NCI-H2196 (cell line): ENCODE measurements at regions not wholly inside any gene's neighbourhood (a gene's known extent, or its start where the extent isn't known, plus 50 kb on each side); places are given as distances from the start of the nearest gene placed in this dataset.

Experiments used
- DNase-seq: peaks from one replicate; lab custom pipeline; 2025; ENCODE audit not compliant: unreplicated experiment; lab: John Stamatoyannopoulos, UW

- no peak for DNase-seq
These were observed 501.3 kb upstream of the SULF2 start for GRCh38 chr20:48286601-48287000.

- DNase-seq: no peak
These were observed 500.4 kb upstream of the SULF2 start for GRCh38 chr20:48285656-48286055.

GRCh38 chr20:48284837-48285236 lies 499.6 kb upstream of the SULF2 start:
- no peak for DNase-seq

GRCh38 chr20:48284315-48284714 lies 499.0 kb upstream of the SULF2 start:
- no peak for DNase-seq

- peak; percentile 98 for DNase-seq
These were observed 498.3 kb upstream of the SULF2 start for GRCh38 chr20:48283470-48284110.

- DNase-seq: peak; percentile 69
These were observed 497.4 kb upstream of the SULF2 start for GRCh38 chr20:48282591-48283228.

GRCh38 chr20:48281501-48281900 lies 496.2 kb upstream of the SULF2 start:
- DNase-seq: no peak

- no peak for DNase-seq
These were observed 493.7 kb upstream of the SULF2 start for GRCh38 chr20:48278961-48279481.

- no peak for DNase-seq
These were observed 492.0 kb upstream of the SULF2 start for GRCh38 chr20:48277266-48277665.

GRCh38 chr20:48276021-48276342 lies 490.7 kb upstream of the SULF2 start:
- DNase-seq: no peak

GRCh38 chr20:48275286-48276020 lies 490.2 kb upstream of the SULF2 start:
- peak; percentile 38 for DNase-seq

- no peak for DNase-seq
These were observed 488.6 kb upstream of the SULF2 start for GRCh38 chr20:48273843-48274242.

GRCh38 chr20:48270885-48271284 lies 485.6 kb upstream of the SULF2 start:
- no peak for DNase-seq

- DNase-seq: no peak
These were observed 482.8 kb upstream of the SULF2 start for GRCh38 chr20:48267860-48268633.

GRCh38 chr20:48266571-48266970 lies 481.3 kb upstream of the SULF2 start:
- no peak for DNase-seq

GRCh38 chr20:48265791-48266190 lies 480.5 kb upstream of the SULF2 start:
- DNase-seq: no peak

- no peak for DNase-seq
These were observed 477.7 kb upstream of the SULF2 start for GRCh38 chr20:48262955-48263354.

- no peak for DNase-seq
These were observed 477.2 kb upstream of the SULF2 start for GRCh38 chr20:48262466-48262865.

- no peak for DNase-seq
These were observed 476.2 kb upstream of the SULF2 start for GRCh38 chr20:48261398-48261910.

GRCh38 chr20:48260129-48260756 lies 475.0 kb upstream of the SULF2 start:
- DNase-seq: no peak

GRCh38 chr20:48259456-48259855 lies 474.2 kb upstream of the SULF2 start:
- no peak for DNase-seq
